Thoracic aorta (tissue), 2 donors: ENCODE measurements at regions not wholly inside any gene's neighbourhood (a gene's known extent, or its start where the extent isn't known, plus 50 kb on each side); places are given as distances from the start of the nearest gene placed in this dataset.

ENCODE experiments used
- ATAC-seq: fragments of 150-250 bp; one replicate; pipeline ENCODE4 v1.8.0; 2017; ENCODE audit warnings: low read depth; ENCODE audit not compliant: insufficient number of reproducible peaks, low FRiP score
- DNase-seq: peaks from one replicate; pipeline ENCODE4 v3.0.0-alpha.2; 2020; ENCODE audit warnings: low spot score
- H3K27ac ChIP-seq, 2 donors: fragments of 200-600 bp; sonication (generic); 1 replicate in 1 of 2; 2 replicates in 1 of 2; pipeline ENCODE4 v1.5.1; 2016; ENCODE audit warnings: mild to moderate bottlenecking in 2 of 2, moderate library complexity in 2 of 2
- H3K27me3 ChIP-seq: fragments of 200-600 bp; sonication (generic); replicated peaks from 2 replicates; pipeline ENCODE4 v1.6.0; 2016; ENCODE audit warnings: mild to moderate bottlenecking; ENCODE audit not compliant: insufficient read depth
- H3K36me3 ChIP-seq: fragments of 200-600 bp; sonication (generic); one replicate; pipeline ENCODE4 v1.5.1; 2016
- H3K4me1 ChIP-seq, 2 donors: fragments of 200-600 bp; sonication (generic); 1 replicate in 1 of 2; 2 replicates in 1 of 2; pipeline versions ENCODE4 v1.5.1 to v1.6.0; 2016; ENCODE audit warnings: low read depth in 2 of 2, mild to moderate bottlenecking in 1 of 2; ENCODE audit not compliant: control insufficient read depth in 1 of 2
- H3K4me3 ChIP-seq: fragments of 200-600 bp; sonication (generic); 2 replicates; pipeline ENCODE4 v1.5.1; 2016; ENCODE audit warnings: mild to moderate bottlenecking
- H3K9me3 ChIP-seq: fragments of 200-600 bp; sonication (generic); 2 replicates; pipeline ENCODE4 v1.5.1; 2016
- CTCF ChIP-seq: fragments of 200-600 bp; sonication (generic); IDR thresholded peaks from one replicate; pipeline ENCODE4 v1.5.1; 2019; ENCODE audit warnings: antibody characterized with exemption

- no peak for DNase-seq
- Histone ChIP-seq H3K4me3 (no peak overlapping the region), H3K4me1 (no peaks in the 10 kb centered on the region), H3K36me3 (no peaks in the 10 kb centered on the region), H3K27ac (no peak overlapping the region), H3K27me3 (no peaks in the 10 kb centered on the region), H3K9me3 (no peaks in the 10 kb centered on the region)
- no peak for ATAC-seq
- no peak for TF ChIP-seq CTCF
Observed at GRCh38 chr13:34143637-34144036, 325.7 kb downstream of the RFC3 start.

GRCh38 chr13:34144142-34144541 is 326.2 kb downstream of the RFC3 start:
- Histone ChIP-seq H3K36me3 (no peaks in the 10 kb centered on the region), H3K4me1 (no peaks in the 10 kb centered on the region), H3K27me3 (no peaks in the 10 kb centered on the region), H3K4me3 (no peak overlapping the region), H3K27ac (no peak overlapping the region), H3K9me3 (no peaks in the 10 kb centered on the region)
- no peak for DNase-seq
- no peak for TF ChIP-seq CTCF
- ATAC-seq: no peak

GRCh38 chr13:34145061-34145460 is 327.1 kb downstream of the RFC3 start:
- Histone ChIP-seq H3K27ac (no peak overlapping the region), H3K4me3 (no peak overlapping the region), H3K27me3 (no peaks in the 10 kb centered on the region), H3K36me3 (no peaks in the 10 kb centered on the region), H3K4me1 (no peaks in the 10 kb centered on the region), H3K9me3 (no peaks in the 10 kb centered on the region)
- TF ChIP-seq CTCF: no peak
- ATAC-seq: no peak
- DNase-seq: no peak

GRCh38 chr13:34148359-34148758 is 330.4 kb downstream of the RFC3 start:
- H3K27me3 ChIP-seq: no peaks in the 10 kb centered on the region
- no peak for DNase-seq
- H3K4me3 ChIP-seq: no peak overlapping the region
- no peak for TF ChIP-seq CTCF
- H3K9me3 ChIP-seq: no peaks in the 10 kb centered on the region
- no peak for ATAC-seq
- no peak overlapping the region for H3K27ac ChIP-seq
- peaks cover 0 to 10% of the 10 kb centered on the region in 2 donors for H3K4me1 ChIP-seq
- no peaks in the 10 kb centered on the region for H3K36me3 ChIP-seq

DNA sequence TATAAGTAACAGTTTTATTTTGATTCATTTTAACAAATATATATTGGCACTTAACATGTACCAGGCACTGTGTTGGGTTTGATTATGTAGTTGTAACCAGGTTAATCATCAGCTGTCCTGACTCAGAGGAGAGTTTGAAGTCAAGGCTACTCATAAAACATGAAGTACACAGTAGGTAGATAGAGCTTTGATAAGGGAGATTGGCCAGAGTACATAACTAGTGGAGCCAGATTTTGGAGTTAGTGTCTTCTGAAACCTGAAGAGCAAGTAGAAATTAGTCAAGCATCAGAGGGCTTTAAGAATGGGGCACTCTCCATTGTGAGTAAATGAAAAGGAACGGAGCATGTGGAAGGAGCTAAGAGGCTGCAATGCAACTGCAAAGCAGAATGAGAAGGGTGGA is 333.9 kb downstream of the RFC3 start:
- no peak for TF ChIP-seq CTCF
- Histone ChIP-seq H3K27me3 (no peaks in the 10 kb centered on the region), H3K4me1 (peaks cover 21 to 46% of the 10 kb centered on the region in 2 donors), H3K36me3 (no peaks in the 10 kb centered on the region), H3K27ac (no peak overlapping the region), H3K9me3 (no peaks in the 10 kb centered on the region), H3K4me3 (no peak overlapping the region)
- ATAC-seq (no peak), DNase-seq (no peak)
